ENCODE measurements at regions not wholly inside any gene's neighbourhood (a gene's known extent, or its start where the extent isn't known, plus 50 kb on each side); places are given as distances from the start of the nearest gene placed in this dataset.

GRCh38 chr18:8882632-8883408 lies 177.5 kb downstream of the MTCL1 start (continued):
- peak; percentile 77 for TF ChIP-seq ZNF592 (IDR thresholded peaks at IDR 0.05)
- TF ChIP-seq GATAD2B (IDR thresholded peaks at IDR 0.05; ENCODE audit: borderline replicate concordance): 0 out of 2 replicates have a peak, but pooled peaks have one; percentile 18
- TF ChIP-seq THAP7 (CRISPR knock-in tag; IDR thresholded peaks at IDR 0.05): no peak
- no peak for TF ChIP-seq ZNF282 (CRISPR knock-in tag; IDR thresholded peaks at IDR 0.05)
- no peak for TF ChIP-seq ZNF23 (CRISPR knock-in tag; IDR thresholded peaks at IDR 0.05)
- TF ChIP-seq LCOR (CRISPR knock-in tag; IDR thresholded peaks at IDR 0.05): no peak
- no peak for TF ChIP-seq ZNF354B (CRISPR knock-in tag; IDR thresholded peaks at IDR 0.05)
- TF ChIP-seq PHB2 (IDR thresholded peaks at IDR 0.05; ENCODE audit: low read depth): peak; percentile 58; the same call in 1 of the 2 replicates
- no peak for TF ChIP-seq SREBF1 (IDR thresholded peaks at IDR 0.05; ENCODE audit: borderline replicate concordance, low read depth, low read length)
- TF ChIP-seq TAF15 (IDR thresholded peaks at IDR 0.05; ENCODE audit: low read depth, low read length): no peak
- TF ChIP-seq DNMT1 (IDR thresholded peaks at IDR 0.05): 0 out of 2 replicates have a peak, but pooled peaks have one; percentile 58
- TF ChIP-seq NFXL1 (CRISPR knock-in tag; IDR thresholded peaks at IDR 0.05): no peak
- peak; percentile 60 for TF ChIP-seq MTA2 (IDR thresholded peaks at IDR 0.05; ENCODE audit: low read depth)
- peak; percentile 77 for TF ChIP-seq ZBTB2 (IDR thresholded peaks at IDR 0.05)
- TF ChIP-seq YBX1 (IDR thresholded peaks at IDR 0.05): no peak
- 0 out of 2 replicates have a peak, but pooled peaks have one; percentile 47 for TF ChIP-seq ZNF766 (CRISPR knock-in tag; conservative IDR thresholded peaks at IDR 0.05)
- no peak for TF ChIP-seq ZNF79 (CRISPR knock-in tag; IDR thresholded peaks at IDR 0.05; ENCODE audit: low read depth)
- peak; percentile 67; the same call in 1 of the 2 replicates for TF ChIP-seq SMC3 (conservative IDR thresholded peaks at IDR 0.05; ENCODE audit: insufficient read depth, low read depth, low read length)
- TF ChIP-seq CHCHD3 (CRISPR knock-in tag; IDR thresholded peaks at IDR 0.05): no peak
- peak in 1 of 2 experiments; percentile 35 for TF ChIP-seq E2F6 (IDR thresholded peaks at IDR 0.05; ENCODE audit: borderline replicate concordance in 1 of 2, extremely low read depth in 1 of 2, insufficient read depth in 1 of 2, insufficient read length in 1 of 2, low read depth in 1 of 2, low read length in 1 of 2, poor library complexity in 1 of 2, severe bottlenecking in 1 of 2)

Measured in K562 (cell line).